GM12878 (cell line): ENCODE measurements at regions not wholly inside any gene's neighbourhood (a gene's known extent, or its start where the extent isn't known, plus 50 kb on each side); places are given as distances from the start of the nearest gene placed in this dataset.

Source experiments
- CHD2 ChIP-seq: IDR thresholded peaks from 2 replicates; pipeline ENCODE4 v1.6.1; 2011; ENCODE audit warnings: low read depth, low read length, improper control_type of control experiment, borderline replicate concordance
- EP300 ChIP-seq, 2 experiments: fragments of 150-350 bp in 1 of 2; IDR thresholded peaks; 2 replicates each; pipeline ENCODE4 v1.6.1; 2011 to 2012; ENCODE audit warnings: low read depth in 2 of 2, low read length in 2 of 2, borderline replicate concordance in 1 of 2, improper control_type of control experiment in 1 of 2, inconsistent platforms in 1 of 2; ENCODE audit not compliant: control insufficient read depth in 1 of 2
- EZH2 ChIP-seq: IDR thresholded peaks from 2 replicates; pipeline ENCODE4 v1.6.1; 2012; ENCODE audit warnings: low read depth, mild to moderate bottlenecking, control low read depth, inconsistent platforms, low read length, borderline replicate concordance; ENCODE audit not compliant: control insufficient read depth
- HDAC6 ChIP-seq: fragments of 200-600 bp; sonication (generic); IDR thresholded peaks from one replicate; pipeline ENCODE4 v1.8.0; 2017; ENCODE audit warnings: antibody characterized with exemption; ENCODE audit not compliant: unreplicated experiment
- MXI1 ChIP-seq: fragments of 150-350 bp; IDR thresholded peaks from 2 replicates; pipeline ENCODE4 v1.6.1; 2011; ENCODE audit warnings: low read depth, mild to moderate bottlenecking, inconsistent platforms, low read length, improper control_type of control experiment
- NFYB ChIP-seq: IDR thresholded peaks from 2 replicates; pipeline ENCODE4 v1.6.1; 2011; ENCODE audit warnings: low read depth, mild to moderate bottlenecking, low read length, improper control_type of control experiment, moderate library complexity; ENCODE audit not compliant: insufficient read depth
- NR2C2 ChIP-seq: IDR thresholded peaks from 2 replicates; pipeline ENCODE4 v1.6.1; 2011; ENCODE audit warnings: borderline replicate concordance, low read depth; ENCODE audit not compliant: control insufficient read depth, insufficient read length
- NRF1 ChIP-seq: conservative IDR thresholded peaks from 2 replicates; pipeline ENCODE4 v1.6.1; 2011; ENCODE audit warnings: mild to moderate bottlenecking, low read depth, low read length, improper control_type of control experiment
- POLR2A ChIP-seq: IDR thresholded peaks from 2 replicates; pipeline ENCODE4 v1.6.1; 2011; ENCODE audit warnings: low read depth, mild to moderate bottlenecking, low read length
- SMC3 ChIP-seq: IDR thresholded peaks from 2 replicates; pipeline ENCODE4 v1.6.1; 2011; ENCODE audit warnings: low read length, improper control_type of control experiment, borderline replicate concordance
- TAF1 ChIP-seq: IDR thresholded peaks from 2 replicates; pipeline ENCODE4 v1.6.1; 2011; ENCODE audit warnings: mild to moderate bottlenecking, low read depth, low read length, borderline replicate concordance
- YY1 ChIP-seq: IDR thresholded peaks from 2 replicates; pipeline ENCODE4 v1.6.1; 2011; ENCODE audit warnings: low read depth, mild to moderate bottlenecking, low read length
- TF ChIP-seq, protein P1 (sequence below): IDR thresholded peaks from 2 replicates; pipeline ENCODE4 v1.6.1; 2011; ENCODE audit warnings: mild to moderate bottlenecking, low read depth, low read length, moderate library complexity; ENCODE audit not compliant: insufficient replicate concordance
- TF ChIP-seq, protein P2 (sequence below), 3 experiments: IDR thresholded peaks in 2 of 3; conservative IDR thresholded peaks in 1 of 3; 2 replicates each; pipeline ENCODE4 v1.5.1; 2011; ENCODE audit warnings: low read depth in 3 of 3, low read length in 3 of 3, mild to moderate bottlenecking in 3 of 3, control low read depth in 2 of 3, moderate library complexity in 2 of 3, inconsistent platforms in 1 of 3, mixed read lengths in 1 of 3; ENCODE audit not compliant: control insufficient read depth in 2 of 3, insufficient read depth in 1 of 3; ENCODE audit errors: extremely low read depth in 1 of 3

DNA sequence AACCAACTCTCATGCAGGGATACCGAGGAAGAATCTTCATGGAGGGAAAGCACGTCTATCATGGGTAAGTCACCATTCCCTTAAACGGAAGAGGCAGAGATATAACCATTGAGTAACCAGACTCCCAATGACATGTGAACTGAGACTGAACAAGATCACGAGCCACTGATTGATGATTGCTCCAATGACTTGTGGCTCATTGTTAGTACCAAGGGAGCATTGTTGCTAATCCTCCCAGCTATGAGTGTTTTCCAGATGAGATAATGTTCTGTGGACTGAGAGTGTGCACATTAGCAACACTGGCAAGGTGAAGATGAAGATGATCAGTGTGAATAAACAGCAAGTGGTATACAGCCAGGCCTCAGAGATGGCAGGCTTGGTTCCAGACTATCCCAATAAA is 219.2 kb upstream of the MAP3K1 start:
- TF ChIP-seq CHD2 = no peak
- TF ChIP-seq EP300 (IDR thresholded peaks at IDR 0.05; ENCODE audit: borderline replicate concordance in 1 of 2, control insufficient read depth in 1 of 2, low read depth in 2 of 2, low read length in 2 of 2) = no peak
- TF ChIP-seq, protein P1, sequence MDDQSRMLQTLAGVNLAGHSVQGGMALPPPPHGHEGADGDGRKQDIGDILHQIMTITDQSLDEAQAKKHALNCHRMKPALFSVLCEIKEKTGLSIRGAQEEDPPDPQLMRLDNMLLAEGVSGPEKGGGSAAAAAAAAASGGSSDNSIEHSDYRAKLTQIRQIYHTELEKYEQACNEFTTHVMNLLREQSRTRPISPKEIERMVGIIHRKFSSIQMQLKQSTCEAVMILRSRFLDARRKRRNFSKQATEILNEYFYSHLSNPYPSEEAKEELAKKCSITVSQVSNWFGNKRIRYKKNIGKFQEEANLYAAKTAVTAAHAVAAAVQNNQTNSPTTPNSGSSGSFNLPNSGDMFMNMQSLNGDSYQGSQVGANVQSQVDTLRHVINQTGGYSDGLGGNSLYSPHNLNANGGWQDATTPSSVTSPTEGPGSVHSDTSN = no peak
- no peak for TF ChIP-seq NFYB
- no peak for TF ChIP-seq HDAC6
- TF ChIP-seq, protein P2, sequence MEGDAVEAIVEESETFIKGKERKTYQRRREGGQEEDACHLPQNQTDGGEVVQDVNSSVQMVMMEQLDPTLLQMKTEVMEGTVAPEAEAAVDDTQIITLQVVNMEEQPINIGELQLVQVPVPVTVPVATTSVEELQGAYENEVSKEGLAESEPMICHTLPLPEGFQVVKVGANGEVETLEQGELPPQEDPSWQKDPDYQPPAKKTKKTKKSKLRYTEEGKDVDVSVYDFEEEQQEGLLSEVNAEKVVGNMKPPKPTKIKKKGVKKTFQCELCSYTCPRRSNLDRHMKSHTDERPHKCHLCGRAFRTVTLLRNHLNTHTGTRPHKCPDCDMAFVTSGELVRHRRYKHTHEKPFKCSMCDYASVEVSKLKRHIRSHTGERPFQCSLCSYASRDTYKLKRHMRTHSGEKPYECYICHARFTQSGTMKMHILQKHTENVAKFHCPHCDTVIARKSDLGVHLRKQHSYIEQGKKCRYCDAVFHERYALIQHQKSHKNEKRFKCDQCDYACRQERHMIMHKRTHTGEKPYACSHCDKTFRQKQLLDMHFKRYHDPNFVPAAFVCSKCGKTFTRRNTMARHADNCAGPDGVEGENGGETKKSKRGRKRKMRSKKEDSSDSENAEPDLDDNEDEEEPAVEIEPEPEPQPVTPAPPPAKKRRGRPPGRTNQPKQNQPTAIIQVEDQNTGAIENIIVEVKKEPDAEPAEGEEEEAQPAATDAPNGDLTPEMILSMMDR (IDR thresholded peaks at IDR 0.05 in 2 of 3, conservative IDR thresholded peaks at IDR 0.05 in 1 of 3; ENCODE audit: control insufficient read depth in 2 of 3, extremely low read depth in 1 of 3, insufficient read depth in 1 of 3, low read depth in 3 of 3, low read length in 3 of 3) = no peak
- TF ChIP-seq SMC3 = no peak
- no peak for TF ChIP-seq NRF1
- no peak for TF ChIP-seq MXI1
- TF ChIP-seq POLR2A = no peak
- TF ChIP-seq TAF1 = no peak
- no peak for TF ChIP-seq EZH2
- TF ChIP-seq YY1 = no peak
- TF ChIP-seq NR2C2 = no peak
